B cell (primary cell): ENCODE measurements at regions not wholly inside any gene's neighbourhood (a gene's known extent, or its start where the extent isn't known, plus 50 kb on each side); places are given as distances from the start of the nearest gene placed in this dataset.

Experiments used
- ATAC-seq: fragments of 200-7000 bp; cut with Tn5 transposase; one replicate; pipeline ENCODE4 v1.10.0; 2021; ENCODE audit warnings: low read depth, mild to moderate bottlenecking, moderate number of reproducible peaks, moderate library complexity
- CTCF ChIA-PET: fragments of 350-600 bp; sonication (Branson Sonifier 250); formaldehyde crosslinking; loops from one replicate; lab custom pipeline; 2021; ENCODE audit warnings: antibody characterized with exemption, inconsistent platforms; lab: Charles Lee
- POLR2A ChIA-PET: fragments of 350-600 bp; sonication (Branson Sonifier 250); formaldehyde crosslinking; loops from one replicate; lab custom pipeline; 2021; ENCODE audit warnings: antibody characterized with exemption; lab: Charles Lee
- DNase-seq: peaks from one replicate; pipeline ENCODE4 v3.0.0; 2013
- H2AFZ ChIP-seq: 2 replicates; pipeline ENCODE4 v1.6.1; 2012; ENCODE audit warnings: mild to moderate bottlenecking, low read depth, low read length; ENCODE audit not compliant: insufficient read depth, poor library complexity, severe bottlenecking
- H3K27ac ChIP-seq, 2 donors: 1 replicate in 1 of 2; 2 replicates in 1 of 2; pipeline ENCODE4 v1.5.1; 2012 to 2013; ENCODE audit warnings: low read length in 2 of 2, mild to moderate bottlenecking in 2 of 2, moderate library complexity in 1 of 2
- H3K27me3 ChIP-seq, 4 experiments: fragments of 200-600 bp in 1 of 4; sonication (generic) in 1 of 4; replicated peaks in 1 of 4; 1 replicate in 2 of 4; 2 replicates in 2 of 4; pipeline versions ENCODE4 v1.6.1 to v1.7.0; 2013 to 2016; ENCODE audit warnings: low read length in 3 of 4, mild to moderate bottlenecking in 2 of 4, mixed read lengths in 1 of 4, moderate library complexity in 1 of 4; ENCODE audit not compliant: insufficient read depth in 4 of 4, control insufficient read depth in 3 of 4; ENCODE audit errors: control extremely low read depth in 1 of 4
- H3K36me3 ChIP-seq, 2 experiments: replicated peaks in 1 of 2; 1 replicate in 1 of 2; 2 replicates in 1 of 2; pipeline versions ENCODE4 v1.6.1 to v1.7.1; 2013; ENCODE audit warnings: low read length in 1 of 2; ENCODE audit not compliant: insufficient read depth in 2 of 2, control insufficient read depth in 1 of 2; ENCODE audit errors: control extremely low read depth in 1 of 2, extremely low read depth in 1 of 2
- H3K4me1 ChIP-seq, 2 donors: fragments of 200-600 bp in 1 of 2; sonication (generic) in 1 of 2; 1 replicate in 1 of 2; 2 replicates in 1 of 2; pipeline versions ENCODE4 v1.5.1 to v1.6.1; 2013 to 2017; ENCODE audit warnings: low read length in 2 of 2; ENCODE audit not compliant: control insufficient read depth in 2 of 2, insufficient read depth in 2 of 2
- H3K4me2 ChIP-seq: replicated peaks from 2 replicates; pipeline ENCODE3; 2012; ENCODE audit warnings: mild to moderate bottlenecking, low read depth, low read length; ENCODE audit not compliant: poor library complexity, severe bottlenecking
- H3K4me3 ChIP-seq, 5 experiments: fragments of 200-600 bp in 1 of 5; sonication (generic) in 1 of 5; 1 replicate in 3 of 5; 2 replicates in 2 of 5; pipeline versions ENCODE4 v1.5.1 to v1.7.0; 2011 to 2016; ENCODE audit warnings: low read length in 4 of 5, mild to moderate bottlenecking in 4 of 5, low read depth in 2 of 5, control low read depth in 1 of 5, moderate library complexity in 1 of 5; ENCODE audit not compliant: insufficient read depth in 1 of 5; ENCODE audit errors: control extremely low read depth in 1 of 5, extremely low read depth in 1 of 5
- H3K79me2 ChIP-seq: fragments of 200-600 bp; sonication (generic); one replicate; pipeline ENCODE4 v1.6.0; 2016; ENCODE audit warnings: low read length; ENCODE audit not compliant: control insufficient read depth, insufficient read depth
- H3K9ac ChIP-seq: fragments of 200-600 bp; sonication (generic); 2 replicates; pipeline ENCODE4 v1.6.1; 2017; ENCODE audit warnings: mild to moderate bottlenecking, low read length, moderate library complexity
- H3K9me3 ChIP-seq, 3 donors: one replicate each; pipeline versions ENCODE4 v1.6.1 to v1.7.1; 2013; ENCODE audit warnings: low read length in 2 of 3; ENCODE audit not compliant: control insufficient read depth in 2 of 3, insufficient read depth in 1 of 3; ENCODE audit errors: control extremely low read depth in 1 of 3
- H4K20me1 ChIP-seq: 2 replicates; pipeline ENCODE4 v1.6.0; 2012; ENCODE audit warnings: mild to moderate bottlenecking, low read length; ENCODE audit not compliant: insufficient read depth, control insufficient read depth, poor library complexity, severe bottlenecking
- H3K27ac Mint-ChIP-seq: one replicate; pipeline ENCODE4 v1.8.0; 2021; ENCODE audit warnings: mixed read lengths
- H3K27me3 Mint-ChIP-seq: one replicate; pipeline ENCODE4 v1.8.0; 2021; ENCODE audit warnings: mixed read lengths
- H3K4me1 Mint-ChIP-seq: one replicate; pipeline ENCODE4 v1.8.0; 2021; ENCODE audit warnings: mixed read lengths
- H3K4me3 Mint-ChIP-seq: one replicate; pipeline ENCODE4 v1.8.0; 2021; ENCODE audit warnings: mixed read lengths
- H3K9me3 Mint-ChIP-seq: one replicate; pipeline ENCODE4 v1.8.0; 2022; ENCODE audit warnings: mixed read lengths; ENCODE audit not compliant: insufficient read depth
- CTCF ChIP-seq: fragments of 200-600 bp; IDR thresholded peaks from one replicate; pipeline ENCODE4 v1.8.0; 2022; ENCODE audit warnings: antibody characterized with exemption, mild to moderate bottlenecking
- EZH2 ChIP-seq: IDR thresholded peaks from 2 replicates; pipeline ENCODE4 v1.6.1; 2012; ENCODE audit warnings: borderline replicate concordance, low read depth, mild to moderate bottlenecking, moderate library complexity, low read length; ENCODE audit not compliant: insufficient read depth, poor library complexity, severe bottlenecking
- WGBS: methylation state at CpG from one replicate; pipeline ENCODE4 v1.1.5; 2013; ENCODE audit warnings: missing lambda C conversion rate; ENCODE audit not compliant: insufficient coverage; 5-methylcytosine and 5-hydroxymethylcytosine counted together
- intact Hi-C: fragments of 100-400 bp; cut with micrococcal nuclease; formaldehyde crosslinking; loops from one replicate; pipeline ENCODE4 v1.10.0; 2022

DNA sequence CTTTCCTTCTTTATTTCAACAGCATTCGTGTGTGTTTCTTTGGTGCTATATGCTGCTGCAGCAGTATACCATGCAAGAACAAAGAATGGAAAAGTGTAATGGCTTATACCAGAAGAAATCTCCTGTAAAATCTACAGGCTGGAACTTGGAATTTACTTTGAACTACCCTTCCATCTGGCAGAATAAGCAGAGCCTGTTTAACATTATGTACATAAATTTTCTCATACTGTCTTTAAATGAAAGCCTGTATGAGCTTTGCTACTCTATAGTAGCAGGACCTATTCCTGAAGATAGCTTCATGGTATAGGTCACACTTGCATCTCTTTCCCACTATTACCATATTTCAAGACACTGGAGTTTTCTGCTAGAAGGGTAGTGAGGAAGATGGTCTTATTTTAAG, 522.1 kb upstream of the GHITM start:
- intact Hi-C loops, result no loop called here
- Histone ChIP-seq H3K27me3 (no peaks in the 10 kb centered on the region), H2AFZ (no peak overlapping the region), H3K4me1 (no peaks in the 10 kb centered on the region), H3K4me2 (no peak overlapping the region), H3K9ac (no peak overlapping the region), H3K79me2 (no peaks in the 10 kb centered on the region), H3K27ac (no peak overlapping the region), H3K9me3 (no peaks in the 10 kb centered on the region), H3K4me3 (no peak overlapping the region), H4K20me1 (no peaks in the 10 kb centered on the region), H3K36me3 (no peaks in the 10 kb centered on the region)
- ATAC-seq (no peak), DNase-seq (no peak)
- H3K4me3 Mint-ChIP-seq, result no peak overlapping the region
- H3K27me3 Mint-ChIP-seq, result no peaks in the 10 kb centered on the region
- peaks cover 2% of the 10 kb centered on the region for H3K9me3 Mint-ChIP-seq
- ChIA-PET POLR2A (no interaction called here), CTCF (no interaction called here)
- no peak overlapping the region for H3K27ac Mint-ChIP-seq
- WGBS, result no CpG with 5 or more reads among the region's 1 CpG
- no peak for TF ChIP-seq EZH2
- no peak for TF ChIP-seq CTCF
- H3K4me1 Mint-ChIP-seq, result no peaks in the 10 kb centered on the region

GRCh38 chr10:83617692-83618545, 521.4 kb upstream of the GHITM start:
- Histone ChIP-seq H3K27me3 (no peaks in the 10 kb centered on the region), H3K4me1 (no peaks in the 10 kb centered on the region), H3K79me2 (no peaks in the 10 kb centered on the region), H4K20me1 (no peaks in the 10 kb centered on the region), H3K9ac (no peak overlapping the region), H3K4me3 (no peak overlapping the region), H3K27ac (no peak overlapping the region), H3K36me3 (no peaks in the 10 kb centered on the region), H3K4me2 (no peak overlapping the region), H3K9me3 (no peaks in the 10 kb centered on the region), H2AFZ (no peak overlapping the region)
- ChIA-PET POLR2A (no interaction called here), CTCF (no interaction called here)
- no peak for DNase-seq
- intact Hi-C loops, result no loop called here
- ATAC-seq, result no peak
- Mint-ChIP-seq H3K4me3 (no peak overlapping the region), H3K27me3 (no peaks in the 10 kb centered on the region), H3K27ac (no peak overlapping the region), H3K9me3 (peaks cover 2% of the 10 kb centered on the region), H3K4me1 (no peaks in the 10 kb centered on the region)
- WGBS, result 82% methylated on average over 2 of the region's 5 CpGs
- TF ChIP-seq CTCF, result no peak
- TF ChIP-seq EZH2, result no peak
